Endothelial cell (in vitro differentiated cells): ENCODE measurements at regions not wholly inside any gene's neighbourhood (a gene's known extent, or its start where the extent isn't known, plus 50 kb on each side); places are given as distances from the start of the nearest gene placed in this dataset.

Experiments used
- DNase-seq: peaks from one replicate; pipeline ENCODE4 v3.0.0; 2021; ENCODE audit warnings: low spot score
- H3K27ac Mint-ChIP-seq: one replicate; pipeline ENCODE4 v1.8.0; 2021; ENCODE audit warnings: mixed read lengths, inconsistent platforms; ENCODE audit not compliant: unreplicated experiment
- H3K27me3 Mint-ChIP-seq: one replicate; pipeline ENCODE4 v1.8.0; 2021; ENCODE audit warnings: mild to moderate bottlenecking, moderate library complexity, mixed read lengths, inconsistent platforms; ENCODE audit not compliant: unreplicated experiment
- H3K36me3 Mint-ChIP-seq: one replicate; pipeline ENCODE4 v1.8.0; 2021; ENCODE audit warnings: mild to moderate bottlenecking, low read depth, mixed read lengths, inconsistent platforms; ENCODE audit not compliant: unreplicated experiment
- H3K4me1 Mint-ChIP-seq: one replicate; pipeline ENCODE4 v1.8.0; 2021; ENCODE audit warnings: mild to moderate bottlenecking, mixed read lengths, inconsistent platforms; ENCODE audit not compliant: unreplicated experiment
- H3K4me3 Mint-ChIP-seq: one replicate; pipeline ENCODE4 v1.8.0; 2021; ENCODE audit warnings: mild to moderate bottlenecking, mixed read lengths, inconsistent platforms; ENCODE audit not compliant: unreplicated experiment
- H3K9me3 Mint-ChIP-seq: one replicate; pipeline ENCODE4 v1.8.0; 2021; ENCODE audit warnings: mixed read lengths, inconsistent platforms; ENCODE audit not compliant: unreplicated experiment
- TF ChIP-seq, protein P1 (sequence below): fragments of 200-600 bp; sonication (generic); IDR thresholded peaks from one replicate; pipeline ENCODE4 v1.5.0; 2021; ENCODE audit warnings: antibody characterized with exemption; ENCODE audit not compliant: unreplicated experiment

DNA sequence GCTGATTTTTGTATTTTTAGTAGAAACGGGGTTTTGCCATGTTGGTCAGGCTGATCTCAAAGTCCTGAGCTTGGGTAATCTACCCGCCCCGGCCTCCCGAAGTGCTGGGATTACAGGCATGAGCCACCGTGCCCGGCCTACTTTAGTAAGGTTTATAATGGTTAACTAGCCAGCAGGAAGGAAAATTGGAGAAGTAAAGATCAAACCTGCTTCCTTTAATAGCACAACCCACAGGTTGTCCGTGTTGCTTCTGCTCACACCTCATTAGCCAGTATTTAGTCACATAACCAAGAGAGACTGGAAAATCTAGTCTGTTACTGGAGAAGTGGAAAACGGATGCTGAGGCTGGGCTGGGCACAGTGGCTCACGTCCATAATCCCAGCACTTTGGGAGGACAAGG, 51.9 kb upstream of the TBL1XR1 start:
- no peak overlapping the region for H3K4me3 Mint-ChIP-seq
- no peak overlapping the region for H3K27ac Mint-ChIP-seq
- H3K27me3 Mint-ChIP-seq = peaks cover 6% of the 10 kb centered on the region
- H3K9me3 Mint-ChIP-seq = no peaks in the 10 kb centered on the region
- DNase-seq = no peak
- no peaks in the 10 kb centered on the region for H3K4me1 Mint-ChIP-seq
- H3K36me3 Mint-ChIP-seq = no peaks in the 10 kb centered on the region
- TF ChIP-seq, protein P1, sequence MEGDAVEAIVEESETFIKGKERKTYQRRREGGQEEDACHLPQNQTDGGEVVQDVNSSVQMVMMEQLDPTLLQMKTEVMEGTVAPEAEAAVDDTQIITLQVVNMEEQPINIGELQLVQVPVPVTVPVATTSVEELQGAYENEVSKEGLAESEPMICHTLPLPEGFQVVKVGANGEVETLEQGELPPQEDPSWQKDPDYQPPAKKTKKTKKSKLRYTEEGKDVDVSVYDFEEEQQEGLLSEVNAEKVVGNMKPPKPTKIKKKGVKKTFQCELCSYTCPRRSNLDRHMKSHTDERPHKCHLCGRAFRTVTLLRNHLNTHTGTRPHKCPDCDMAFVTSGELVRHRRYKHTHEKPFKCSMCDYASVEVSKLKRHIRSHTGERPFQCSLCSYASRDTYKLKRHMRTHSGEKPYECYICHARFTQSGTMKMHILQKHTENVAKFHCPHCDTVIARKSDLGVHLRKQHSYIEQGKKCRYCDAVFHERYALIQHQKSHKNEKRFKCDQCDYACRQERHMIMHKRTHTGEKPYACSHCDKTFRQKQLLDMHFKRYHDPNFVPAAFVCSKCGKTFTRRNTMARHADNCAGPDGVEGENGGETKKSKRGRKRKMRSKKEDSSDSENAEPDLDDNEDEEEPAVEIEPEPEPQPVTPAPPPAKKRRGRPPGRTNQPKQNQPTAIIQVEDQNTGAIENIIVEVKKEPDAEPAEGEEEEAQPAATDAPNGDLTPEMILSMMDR = no peak

DNA sequence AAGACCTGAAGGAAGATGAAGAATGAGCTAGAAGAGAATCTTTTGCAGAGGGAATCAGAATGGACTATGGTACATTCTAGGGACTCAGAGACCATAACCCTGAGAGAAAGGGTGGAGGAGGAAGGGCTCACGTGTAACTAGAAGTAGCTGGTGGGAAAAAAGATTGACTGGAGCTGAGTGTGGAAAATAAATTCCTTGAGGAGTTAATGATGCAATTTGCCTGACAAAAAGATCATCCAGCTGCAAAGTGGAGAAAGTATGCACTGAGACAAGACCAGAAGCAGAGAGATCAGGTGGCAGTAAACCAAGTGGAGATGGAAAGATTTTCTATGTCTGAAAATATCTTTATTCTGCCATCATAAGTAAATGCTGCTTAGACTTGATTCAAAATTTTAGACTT, 52.9 kb upstream of the TBL1XR1 start:
- TF ChIP-seq, protein P1 = no peak
- Mint-ChIP-seq H3K9me3 (no peaks in the 10 kb centered on the region), H3K4me3 (no peak overlapping the region), H3K27ac (no peak overlapping the region), H3K27me3 (peaks cover 6% of the 10 kb centered on the region), H3K4me1 (no peaks in the 10 kb centered on the region), H3K36me3 (no peaks in the 10 kb centered on the region)
- DNase-seq = no peak

- no peak overlapping the region for H3K27ac Mint-ChIP-seq
- H3K36me3 Mint-ChIP-seq = no peaks in the 10 kb centered on the region
- peaks cover 4% of the 10 kb centered on the region for H3K27me3 Mint-ChIP-seq
- H3K9me3 Mint-ChIP-seq = no peaks in the 10 kb centered on the region
- no peak overlapping the region for H3K4me3 Mint-ChIP-seq
- no peak for DNase-seq
- TF ChIP-seq, protein P1 = no peak
- no peaks in the 10 kb centered on the region for H3K4me1 Mint-ChIP-seq
Observed at GRCh38 chr3:177251755-177252154, 54.5 kb upstream of the TBL1XR1 start.

DNA sequence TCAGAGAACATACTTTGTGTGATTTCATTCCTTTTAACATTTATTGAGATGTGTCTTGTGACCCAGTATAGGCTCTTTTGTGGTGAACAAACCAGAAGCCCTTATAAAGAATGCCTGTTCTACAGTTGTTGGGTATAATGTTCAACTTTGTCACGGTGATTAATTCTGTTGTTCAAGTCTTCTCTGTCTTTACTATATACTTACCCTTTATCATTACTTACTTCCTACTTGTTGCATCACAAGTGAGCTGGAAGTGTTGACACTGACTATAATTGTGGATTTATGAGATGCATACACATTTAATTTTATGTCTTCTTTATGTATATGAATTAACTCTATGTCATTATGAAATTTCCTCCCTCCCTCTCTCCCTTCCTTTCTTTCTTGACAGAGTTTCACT, 59.7 kb upstream of the TBL1XR1 start:
- H3K9me3 Mint-ChIP-seq = no peaks in the 10 kb centered on the region
- H3K4me3 Mint-ChIP-seq = no peak overlapping the region
- no peaks in the 10 kb centered on the region for H3K27me3 Mint-ChIP-seq
- DNase-seq = no peak
- TF ChIP-seq, protein P1 = no peak
- no peaks in the 10 kb centered on the region for H3K36me3 Mint-ChIP-seq
- no peaks in the 10 kb centered on the region for H3K4me1 Mint-ChIP-seq
- no peak overlapping the region for H3K27ac Mint-ChIP-seq

DNA sequence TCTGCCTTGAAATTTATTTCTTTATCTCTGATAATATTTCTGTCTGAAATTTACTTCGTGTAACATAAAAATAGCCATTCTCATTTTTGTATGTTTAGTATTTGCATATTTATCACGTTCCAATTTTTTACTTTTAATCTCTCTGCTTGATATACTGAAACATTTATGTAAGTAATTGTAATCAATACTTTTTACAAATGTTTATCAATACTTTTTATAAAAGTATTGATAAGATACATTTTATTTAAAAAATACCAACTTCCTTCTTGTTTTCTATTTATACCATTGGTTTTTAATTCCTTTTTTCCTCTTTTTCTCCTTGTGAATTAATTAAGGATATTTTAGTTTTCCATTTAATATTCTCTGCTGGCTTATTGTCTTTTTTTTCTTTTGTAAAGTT, 60.3 kb upstream of the TBL1XR1 start:
- H3K27me3 Mint-ChIP-seq = no peaks in the 10 kb centered on the region
- no peak for DNase-seq
- no peak overlapping the region for H3K4me3 Mint-ChIP-seq
- H3K4me1 Mint-ChIP-seq = no peaks in the 10 kb centered on the region
- H3K36me3 Mint-ChIP-seq = no peaks in the 10 kb centered on the region
- H3K27ac Mint-ChIP-seq = no peak overlapping the region
- H3K9me3 Mint-ChIP-seq = no peaks in the 10 kb centered on the region
- TF ChIP-seq, protein P1 = no peak
